22Rv1 (cell line): ENCODE measurements at regions not wholly inside any gene's neighbourhood (a gene's known extent, or its start where the extent isn't known, plus 50 kb on each side); places are given as distances from the start of the nearest gene placed in this dataset.

ENCODE experiments used
- ZFX ChIP-seq: fragments of 450-650 bp; IDR thresholded peaks from 2 replicates; pipeline ENCODE4 v1.6.1; 2017; ENCODE audit warnings: antibody characterized with exemption, borderline replicate concordance
- TF ChIP-seq, protein P1 (sequence below): fragments of 450-650 bp; IDR thresholded peaks from 2 replicates; pipeline ENCODE4 v1.5.1; 2017; ENCODE audit warnings: mild to moderate bottlenecking

DNA sequence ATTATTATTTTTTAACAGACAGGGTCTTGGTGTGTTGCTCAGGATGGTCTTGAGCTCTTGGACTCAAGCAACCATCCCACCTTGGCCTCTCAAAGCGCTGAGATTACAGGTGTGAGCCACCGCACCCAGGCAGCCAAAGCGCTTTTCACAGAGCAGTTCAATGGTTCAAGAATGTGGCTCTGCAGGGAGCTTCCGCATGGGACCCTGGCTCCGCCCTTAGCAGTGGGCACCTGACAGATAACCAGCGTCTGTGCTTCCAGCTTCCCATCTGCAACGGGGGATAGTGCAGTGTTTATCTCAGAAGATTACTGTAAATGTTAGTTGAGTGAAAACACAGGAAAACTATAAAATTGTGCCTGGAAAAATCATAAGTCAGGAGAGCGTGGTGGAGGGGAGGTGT, 99.4 kb downstream of the KCNJ12 start:
- TF ChIP-seq, protein P1, sequence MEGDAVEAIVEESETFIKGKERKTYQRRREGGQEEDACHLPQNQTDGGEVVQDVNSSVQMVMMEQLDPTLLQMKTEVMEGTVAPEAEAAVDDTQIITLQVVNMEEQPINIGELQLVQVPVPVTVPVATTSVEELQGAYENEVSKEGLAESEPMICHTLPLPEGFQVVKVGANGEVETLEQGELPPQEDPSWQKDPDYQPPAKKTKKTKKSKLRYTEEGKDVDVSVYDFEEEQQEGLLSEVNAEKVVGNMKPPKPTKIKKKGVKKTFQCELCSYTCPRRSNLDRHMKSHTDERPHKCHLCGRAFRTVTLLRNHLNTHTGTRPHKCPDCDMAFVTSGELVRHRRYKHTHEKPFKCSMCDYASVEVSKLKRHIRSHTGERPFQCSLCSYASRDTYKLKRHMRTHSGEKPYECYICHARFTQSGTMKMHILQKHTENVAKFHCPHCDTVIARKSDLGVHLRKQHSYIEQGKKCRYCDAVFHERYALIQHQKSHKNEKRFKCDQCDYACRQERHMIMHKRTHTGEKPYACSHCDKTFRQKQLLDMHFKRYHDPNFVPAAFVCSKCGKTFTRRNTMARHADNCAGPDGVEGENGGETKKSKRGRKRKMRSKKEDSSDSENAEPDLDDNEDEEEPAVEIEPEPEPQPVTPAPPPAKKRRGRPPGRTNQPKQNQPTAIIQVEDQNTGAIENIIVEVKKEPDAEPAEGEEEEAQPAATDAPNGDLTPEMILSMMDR, result no peak
- TF ChIP-seq ZFX, result no peak
